Activated CD4-positive, CD25-positive, alpha-beta regulatory T cell treated with anti-CD3 and anti-CD28 coated beads, Interleukin-2, amount 50 U/mL, for 16 hours (primary cell): ENCODE measurements at regions not wholly inside any gene's neighbourhood (a gene's known extent, or its start where the extent isn't known, plus 50 kb on each side); places are given as distances from the start of the nearest gene placed in this dataset.

Experiments used
- DNase-seq: peaks from one replicate; pipeline ENCODE4 v3.0.0-alpha.2; 2020; ENCODE audit warnings: low read depth, low spot score

- DNase-seq, result no peak
Observed at GRCh38 chr21:27269644-27270043, 302.8 kb upstream of the ADAMTS5 start.

DNA sequence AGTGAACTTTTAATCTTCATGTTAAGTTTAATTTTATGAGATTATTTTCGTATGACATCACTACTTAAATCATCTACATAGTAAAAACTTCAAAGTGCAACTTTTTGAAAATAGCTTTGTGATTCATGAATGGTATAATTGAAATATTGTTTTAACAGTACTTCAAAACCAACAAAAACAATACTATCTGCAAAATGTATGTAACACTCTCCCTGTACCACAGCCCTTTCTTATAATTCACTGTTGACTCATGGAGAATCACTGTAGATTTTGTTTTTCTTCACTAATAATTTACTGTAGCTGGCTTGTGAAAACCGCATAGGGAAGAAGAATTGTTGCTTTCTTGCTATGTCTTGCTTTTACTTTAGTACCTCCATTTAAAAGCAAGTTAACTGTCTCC, 301.4 kb upstream of the ADAMTS5 start:
- DNase-seq, result no peak

DNA sequence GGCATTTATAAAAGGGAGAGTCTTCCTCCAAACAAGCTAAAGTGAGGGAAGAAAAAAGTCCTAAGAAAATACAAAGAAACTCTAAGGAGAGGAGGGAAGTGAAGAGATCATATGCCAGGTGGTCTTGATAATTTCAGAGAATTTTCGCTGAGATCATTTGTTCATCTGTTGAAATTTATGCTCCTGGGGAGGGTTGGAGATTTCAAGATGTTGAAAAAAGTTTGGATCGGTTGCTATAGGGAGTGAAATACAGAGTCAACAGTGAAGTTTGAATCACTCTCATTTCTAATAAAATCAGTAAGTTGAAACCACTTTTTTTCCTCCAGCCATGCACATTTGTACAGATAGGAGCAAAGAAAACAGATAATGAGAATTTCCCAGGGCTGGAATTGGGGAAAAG, 299.1 kb upstream of the ADAMTS5 start:
- no peak for DNase-seq

- no peak for DNase-seq
Observed at GRCh38 chr21:27265492-27265891, 298.6 kb upstream of the ADAMTS5 start.

GRCh38 chr21:27261676-27262075, 294.8 kb upstream of the ADAMTS5 start:
- no peak for DNase-seq

GRCh38 chr21:27260728-27261127, 293.8 kb upstream of the ADAMTS5 start:
- DNase-seq, result no peak

GRCh38 chr21:27258742-27259448, 292.0 kb upstream of the ADAMTS5 start:
- no peak for DNase-seq

DNA sequence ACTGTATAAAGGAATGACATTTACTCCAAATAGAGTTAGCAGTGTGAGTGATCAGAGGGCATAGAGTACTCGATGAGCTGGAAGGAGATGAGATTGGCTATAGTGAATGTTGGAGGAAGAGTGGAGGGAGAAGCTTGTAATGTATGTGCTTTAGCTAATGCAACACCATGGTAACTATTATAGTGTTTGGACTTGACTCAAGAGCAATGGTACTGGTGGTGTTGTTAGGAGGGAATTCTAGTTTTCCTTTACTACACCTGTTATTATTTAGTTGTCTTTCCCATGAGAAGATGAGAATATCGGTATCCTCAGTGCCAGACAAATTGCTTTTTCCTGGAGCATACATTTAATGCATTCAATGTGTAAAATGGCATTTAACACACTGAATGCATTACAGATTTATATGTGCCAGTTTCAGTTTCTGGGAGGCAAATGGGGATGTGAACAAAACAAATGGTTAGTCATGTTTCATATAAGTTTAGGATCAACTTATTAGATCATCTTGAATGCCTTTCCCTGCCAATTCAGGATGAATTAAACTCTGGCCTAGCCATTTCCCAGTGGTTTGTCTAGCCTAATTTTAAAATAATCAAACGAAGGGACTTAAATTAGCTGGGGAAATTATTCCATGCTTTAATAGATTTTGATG, 291.1 kb upstream of the ADAMTS5 start:
- no peak for DNase-seq

GRCh38 chr21:27257226-27257625, 290.3 kb upstream of the ADAMTS5 start:
- no peak for DNase-seq

DNA sequence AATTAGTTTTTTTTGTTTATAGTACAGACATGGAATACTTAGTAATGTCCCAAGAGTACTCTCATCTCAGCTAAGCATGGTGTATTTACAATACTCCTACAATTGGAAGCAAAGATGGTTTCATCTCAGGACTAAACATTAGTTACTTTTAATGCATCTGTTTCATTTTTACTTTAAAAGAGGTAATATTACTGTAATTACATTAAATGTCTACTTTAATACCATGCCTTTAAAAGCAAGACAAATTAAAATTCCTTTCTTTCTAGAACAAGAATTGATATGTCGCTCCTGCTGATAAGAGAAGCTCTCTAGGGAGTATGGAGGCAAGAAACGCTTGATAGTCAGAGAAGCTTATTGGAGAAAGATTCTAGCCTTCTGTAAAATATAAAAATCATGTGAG, 284.9 kb upstream of the ADAMTS5 start:
- DNase-seq, result no peak

DNA sequence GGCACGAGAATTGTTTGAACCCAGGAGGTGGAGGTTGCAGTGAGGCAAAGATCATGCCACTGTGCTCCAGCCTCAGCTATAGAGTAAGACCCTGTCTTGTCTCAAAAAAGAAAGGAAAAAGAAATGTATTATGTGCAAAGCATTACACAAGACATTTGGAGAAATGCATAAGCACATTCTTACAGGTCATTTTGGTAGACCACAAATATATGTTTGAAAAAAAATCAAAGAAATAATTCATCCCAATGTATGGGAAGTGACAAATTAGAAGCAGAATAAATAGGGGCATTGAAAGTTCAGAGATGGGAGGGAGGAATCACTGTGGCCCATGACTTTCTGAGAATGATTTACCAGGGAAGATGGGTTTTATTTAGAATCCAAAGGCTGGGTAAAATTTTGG, 283.5 kb upstream of the ADAMTS5 start:
- no peak for DNase-seq

DNA sequence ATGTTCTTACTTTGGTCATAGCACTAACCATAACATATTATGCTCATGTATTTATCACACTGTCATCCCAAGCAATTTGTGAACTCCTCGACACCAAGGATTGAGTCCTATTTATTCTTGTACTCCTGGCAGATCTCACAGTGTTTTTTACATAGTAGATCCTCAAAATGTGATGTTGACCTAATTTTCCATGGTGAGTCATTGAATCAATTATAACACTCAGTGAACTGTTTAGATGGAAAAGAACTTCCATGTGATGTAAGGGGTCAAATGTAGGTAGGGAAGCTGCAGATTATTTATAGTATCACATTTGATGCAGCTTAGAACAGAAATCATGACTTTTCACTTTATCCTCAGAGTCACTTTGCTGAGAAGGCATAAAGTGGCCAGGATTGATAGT, 281.9 kb upstream of the ADAMTS5 start:
- DNase-seq, result no peak

DNA sequence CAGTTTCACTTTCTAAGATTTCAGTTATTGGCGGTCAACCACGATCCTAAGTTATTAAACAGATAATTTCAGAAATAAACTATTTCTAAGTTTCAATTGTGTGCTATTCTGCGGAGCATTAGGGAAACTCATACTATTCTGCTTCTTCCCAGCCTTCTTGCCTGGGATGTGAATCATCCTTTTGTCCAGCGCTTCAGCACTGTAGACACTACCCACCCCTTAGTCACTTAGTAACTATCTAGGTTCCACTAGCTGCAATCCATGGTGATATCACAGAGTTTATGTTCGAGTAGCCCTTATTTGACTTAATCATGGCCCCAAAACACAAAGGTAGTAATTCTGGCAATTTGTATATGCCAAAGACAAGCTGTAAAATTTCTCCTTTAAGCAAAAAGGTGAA, 279.9 kb upstream of the ADAMTS5 start:
- no peak for DNase-seq

GRCh38 chr21:27244776-27245175, 277.9 kb upstream of the ADAMTS5 start:
- DNase-seq, result no peak

DNA sequence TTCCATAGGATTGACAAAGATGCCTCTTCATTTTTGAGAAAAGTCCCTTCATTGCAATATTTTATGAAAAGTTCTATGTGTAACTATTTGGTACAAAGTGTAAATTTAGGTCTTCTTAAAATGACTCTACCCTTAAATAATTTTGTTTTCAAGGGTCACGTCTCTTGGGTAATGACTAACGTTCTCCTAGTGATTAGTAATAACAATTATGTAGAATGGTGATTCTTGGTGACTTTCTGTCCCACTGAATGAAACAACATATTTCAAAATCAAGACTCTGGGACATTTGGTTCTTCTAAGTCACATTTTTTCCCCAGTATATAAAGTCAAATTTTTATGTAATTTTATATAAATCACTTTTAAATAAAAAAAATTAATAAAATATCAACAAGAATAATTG, 277.5 kb upstream of the ADAMTS5 start:
- no peak for DNase-seq

GRCh38 chr21:27240839-27241238, 274.0 kb upstream of the ADAMTS5 start:
- no peak for DNase-seq

DNA sequence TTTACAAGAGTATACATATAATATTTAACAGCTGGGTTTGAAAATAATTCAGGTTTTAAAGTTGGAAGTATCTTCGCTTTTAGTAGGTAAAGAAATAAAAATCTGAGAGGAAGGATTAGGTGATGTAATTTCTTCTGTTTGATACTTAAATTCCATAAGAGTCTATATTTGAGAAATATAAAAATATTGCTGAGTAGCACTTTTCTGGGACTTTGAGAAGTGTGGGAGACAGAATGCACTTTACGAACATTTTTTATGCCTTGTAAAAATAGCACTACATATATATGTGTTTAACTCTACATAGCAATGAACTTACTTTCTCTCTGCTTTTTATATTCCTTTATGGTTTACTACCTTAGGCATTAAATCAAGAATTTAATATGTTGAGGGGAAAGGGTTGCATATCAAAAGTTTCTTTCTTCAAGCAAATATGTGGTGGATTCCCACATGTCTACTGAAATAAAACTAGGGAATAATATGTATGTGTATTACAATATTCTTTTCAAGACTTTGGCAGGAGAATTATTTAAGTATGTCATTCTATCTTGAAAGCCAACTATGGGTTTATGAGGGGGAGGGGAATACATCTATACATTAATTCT, 266.7 kb upstream of the ADAMTS5 start:
- no peak for DNase-seq

GRCh38 chr21:27225940-27226339, 259.1 kb upstream of the ADAMTS5 start:
- DNase-seq, result no peak

- DNase-seq, result no peak
Observed at GRCh38 chr21:27225151-27225550, 258.3 kb upstream of the ADAMTS5 start.

GRCh38 chr21:27224169-27224568, 257.3 kb upstream of the ADAMTS5 start:
- DNase-seq, result no peak

- no peak for DNase-seq
Observed at GRCh38 chr21:27221077-27221476, 254.2 kb upstream of the ADAMTS5 start.

DNA sequence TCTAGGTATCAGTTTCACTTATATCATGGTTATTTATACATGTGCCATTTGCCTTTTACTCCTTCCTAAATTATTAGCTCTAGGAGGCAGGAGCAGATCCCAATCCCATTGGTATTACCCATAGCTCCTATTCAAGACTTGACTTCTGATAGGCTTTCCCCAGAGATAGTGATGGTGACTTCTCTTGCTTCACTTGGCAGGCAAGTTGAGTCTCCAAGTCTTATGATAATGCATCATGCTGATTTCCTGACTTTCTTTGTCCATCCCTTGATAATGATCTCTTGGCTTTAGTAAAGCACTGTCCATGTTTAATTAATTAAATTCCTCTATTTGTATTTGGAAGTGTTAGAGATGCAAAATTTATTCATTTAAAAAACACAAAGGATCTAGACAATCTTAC, 253.5 kb upstream of the ADAMTS5 start:
- DNase-seq, result no peak

GRCh38 chr21:27219068-27219467, 252.2 kb upstream of the ADAMTS5 start:
- DNase-seq, result no peak
